Gastrocnemius medialis (tissue), 4 donors: ENCODE measurements at regions not wholly inside any gene's neighbourhood (a gene's known extent, or its start where the extent isn't known, plus 50 kb on each side); places are given as distances from the start of the nearest gene placed in this dataset.
A peak's percentile ranks its signal among the peaks of the same experiment; 100 is the strongest.

Experiments used
- ATAC-seq, 2 donors: fragments of 150-250 bp; one replicate each; pipeline ENCODE4 v1.9.1; 2016
- DNase-seq, 2 donors: peaks; one replicate each; pipeline ENCODE4 v3.0.0-alpha.2; 2019
- H3K27ac ChIP-seq, 4 donors: fragments of 200-600 bp; sonication (generic); 1 replicate in 1 of 4; 2 replicates in 3 of 4; pipeline ENCODE4 v1.5.1; 2016 to 2018; ENCODE audit warnings: mild to moderate bottlenecking in 2 of 4, moderate library complexity in 1 of 4
- H3K27me3 ChIP-seq, 3 donors: fragments of 200-600 bp; sonication (generic) in 2 of 3; 1 replicate in 1 of 3; 2 replicates in 2 of 3; pipeline versions ENCODE4 v1.5.1 to v1.6.0; 2016 to 2019; ENCODE audit warnings: mild to moderate bottlenecking in 1 of 3, moderate library complexity in 1 of 3
- H3K36me3 ChIP-seq, 2 donors: fragments of 200-600 bp; sonication (generic) in 1 of 2; one replicate each; pipeline ENCODE4 v1.5.1; 2017 to 2018
- H3K4me1 ChIP-seq, 2 donors: fragments of 200-600 bp; sonication (generic) in 1 of 2; one replicate each; pipeline ENCODE4 v1.5.1; 2016 to 2017; ENCODE audit warnings: mild to moderate bottlenecking in 2 of 2
- H3K4me3 ChIP-seq, 4 donors: fragments of 200-600 bp; sonication (generic) in 3 of 4; 1 replicate in 1 of 4; 2 replicates in 3 of 4; pipeline ENCODE4 v1.5.1; 2016 to 2019; ENCODE audit warnings: mild to moderate bottlenecking in 2 of 4
- H3K9me3 ChIP-seq, 3 donors: fragments of 200-600 bp; sonication (generic) in 2 of 3; 1 replicate in 1 of 3; 2 replicates in 2 of 3; pipeline ENCODE4 v1.5.1; 2016 to 2019
- POLR2A ChIP-seq, 2 donors: fragments of 450-650 bp; IDR thresholded peaks; one replicate each; pipeline ENCODE4 v1.6.1; 2017; ENCODE audit warnings: antibody characterized with exemption in 2 of 2, mild to moderate bottlenecking in 2 of 2, moderate library complexity in 2 of 2
- in situ Hi-C, 4 donors: fragments of 200-750 bp; cut with MboI; loops; one replicate each; pipeline versions ENCODE4 v1.15.0 to v1.8.0; 2017; ENCODE audit warnings: low sequenced_read_pairs in 4 of 4
- intact Hi-C: fragments of 100-400 bp; cut with DNase I; formaldehyde crosslinking; loops from one replicate; pipeline ENCODE4 v1.15.1; 2023; ENCODE audit warnings: low total_unique reads
- TF ChIP-seq, protein P1 (sequence below), 5 experiments: fragments of 450-650 bp in 3 of 5; fragments of 200-600 bp in 2 of 5; sonication (generic) in 2 of 5; IDR thresholded peaks in 4 of 5; conservative IDR thresholded peaks in 1 of 5; 1 replicate in 4 of 5; 2 replicates in 1 of 5; pipeline ENCODE4 v1.5.1; 2016 to 2019; ENCODE audit warnings: antibody characterized with exemption in 5 of 5, mild to moderate bottlenecking in 3 of 5, moderate library complexity in 3 of 5

- H3K4me1 ChIP-seq, result peaks cover 3 to 6% of the 10 kb centered on the region in 2 donors
- H3K9me3 ChIP-seq, result no peaks in the 10 kb centered on the region
- DNase-seq, result no peak
- no peaks in the 10 kb centered on the region for H3K36me3 ChIP-seq
- intact Hi-C loops, result no loop called here
- TF ChIP-seq POLR2A (IDR thresholded peaks at IDR 0.05), result no peak
- TF ChIP-seq, protein P1, sequence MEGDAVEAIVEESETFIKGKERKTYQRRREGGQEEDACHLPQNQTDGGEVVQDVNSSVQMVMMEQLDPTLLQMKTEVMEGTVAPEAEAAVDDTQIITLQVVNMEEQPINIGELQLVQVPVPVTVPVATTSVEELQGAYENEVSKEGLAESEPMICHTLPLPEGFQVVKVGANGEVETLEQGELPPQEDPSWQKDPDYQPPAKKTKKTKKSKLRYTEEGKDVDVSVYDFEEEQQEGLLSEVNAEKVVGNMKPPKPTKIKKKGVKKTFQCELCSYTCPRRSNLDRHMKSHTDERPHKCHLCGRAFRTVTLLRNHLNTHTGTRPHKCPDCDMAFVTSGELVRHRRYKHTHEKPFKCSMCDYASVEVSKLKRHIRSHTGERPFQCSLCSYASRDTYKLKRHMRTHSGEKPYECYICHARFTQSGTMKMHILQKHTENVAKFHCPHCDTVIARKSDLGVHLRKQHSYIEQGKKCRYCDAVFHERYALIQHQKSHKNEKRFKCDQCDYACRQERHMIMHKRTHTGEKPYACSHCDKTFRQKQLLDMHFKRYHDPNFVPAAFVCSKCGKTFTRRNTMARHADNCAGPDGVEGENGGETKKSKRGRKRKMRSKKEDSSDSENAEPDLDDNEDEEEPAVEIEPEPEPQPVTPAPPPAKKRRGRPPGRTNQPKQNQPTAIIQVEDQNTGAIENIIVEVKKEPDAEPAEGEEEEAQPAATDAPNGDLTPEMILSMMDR (IDR thresholded peaks at IDR 0.05 in 4 of 5, conservative IDR thresholded peaks at IDR 0.05 in 1 of 5), result no peak
- no peak overlapping the region for H3K4me3 ChIP-seq
- no peak for ATAC-seq
- in situ Hi-C loops, result no loop called here
- H3K27me3 ChIP-seq, result peaks cover 4 to 12% (median 8%) of the 10 kb centered on the region in 3 donors
- no peak overlapping the region for H3K27ac ChIP-seq
Observed at GRCh38 chr4:82047731-82048130, 326.1 kb downstream of the HNRNPD start.

DNA sequence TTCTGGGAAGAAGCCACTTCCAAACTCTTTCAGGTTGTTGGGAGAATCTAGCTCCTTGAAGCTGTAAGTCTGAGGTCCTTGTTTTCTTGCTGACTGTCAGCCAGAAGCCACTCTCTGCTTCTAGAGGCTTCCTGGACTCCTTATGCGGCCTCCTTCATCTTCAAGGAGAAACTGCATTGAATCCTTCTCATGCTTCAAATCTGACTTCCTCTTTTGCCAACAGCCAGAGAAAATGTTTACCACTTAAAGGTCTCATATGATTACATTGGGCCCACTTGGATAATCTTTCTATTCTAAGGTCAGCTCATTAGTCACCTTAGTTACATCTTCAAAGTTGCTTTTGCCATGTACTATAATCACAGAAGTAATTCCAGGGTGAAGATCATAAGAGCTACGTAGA, 327.0 kb downstream of the HNRNPD start:
- in situ Hi-C loops, result no loop called here
- peaks cover 4 to 12% (median 8%) of the 10 kb centered on the region in 3 donors for H3K27me3 ChIP-seq
- no peak for DNase-seq

DNA sequence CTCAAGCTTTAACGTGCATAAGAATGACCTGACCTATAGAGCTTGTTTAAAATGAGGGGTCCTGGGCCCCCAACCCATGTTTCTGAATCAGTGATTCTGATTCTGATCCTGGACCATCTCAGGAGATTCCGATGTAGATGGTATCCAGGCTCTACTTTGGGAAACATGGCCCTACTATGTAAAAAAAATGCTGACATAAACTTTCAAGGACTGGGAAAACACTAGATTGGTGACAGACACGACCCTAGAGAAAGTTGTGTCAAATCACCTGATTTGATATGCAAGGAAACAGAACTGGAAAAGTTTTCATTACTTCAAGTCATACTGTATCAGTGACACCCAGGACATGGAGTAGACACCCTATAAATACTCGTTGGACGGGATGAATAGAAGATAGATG, 328.5 kb downstream of the HNRNPD start:
- no peaks in the 10 kb centered on the region for H3K9me3 ChIP-seq
- H3K36me3 ChIP-seq, result no peaks in the 10 kb centered on the region
- in situ Hi-C loops, result no loop called here
- ATAC-seq (no peak), DNase-seq (no peak)
- H3K27me3 ChIP-seq, result peaks cover 4 to 12% (median 8%) of the 10 kb centered on the region in 3 donors
- peak overlapping the region in 1 of 4 donors; percentile 65 for H3K4me3 ChIP-seq
- intact Hi-C loops, result no loop called here
- peaks cover 3 to 6% of the 10 kb centered on the region in 2 donors for H3K4me1 ChIP-seq
- no peak overlapping the region for H3K27ac ChIP-seq
- TF ChIP-seq, protein P1 (IDR thresholded peaks at IDR 0.05 in 4 of 5, conservative IDR thresholded peaks at IDR 0.05 in 1 of 5), result no peak
- TF ChIP-seq POLR2A (IDR thresholded peaks at IDR 0.05), result no peak

More for the DNA sequence above, 327.0 kb downstream of the HNRNPD start:
- peaks cover 3 to 6% of the 10 kb centered on the region in 2 donors for H3K4me1 ChIP-seq
- no peaks in the 10 kb centered on the region for H3K9me3 ChIP-seq
- intact Hi-C loops, result no loop called here
- no peak overlapping the region for H3K27ac ChIP-seq
- H3K36me3 ChIP-seq, result no peaks in the 10 kb centered on the region
- H3K4me3 ChIP-seq, result no peak overlapping the region
- ATAC-seq, result no peak
- TF ChIP-seq, protein P1 (IDR thresholded peaks at IDR 0.05 in 4 of 5, conservative IDR thresholded peaks at IDR 0.05 in 1 of 5), result no peak
- TF ChIP-seq POLR2A (IDR thresholded peaks at IDR 0.05), result no peak

DNA sequence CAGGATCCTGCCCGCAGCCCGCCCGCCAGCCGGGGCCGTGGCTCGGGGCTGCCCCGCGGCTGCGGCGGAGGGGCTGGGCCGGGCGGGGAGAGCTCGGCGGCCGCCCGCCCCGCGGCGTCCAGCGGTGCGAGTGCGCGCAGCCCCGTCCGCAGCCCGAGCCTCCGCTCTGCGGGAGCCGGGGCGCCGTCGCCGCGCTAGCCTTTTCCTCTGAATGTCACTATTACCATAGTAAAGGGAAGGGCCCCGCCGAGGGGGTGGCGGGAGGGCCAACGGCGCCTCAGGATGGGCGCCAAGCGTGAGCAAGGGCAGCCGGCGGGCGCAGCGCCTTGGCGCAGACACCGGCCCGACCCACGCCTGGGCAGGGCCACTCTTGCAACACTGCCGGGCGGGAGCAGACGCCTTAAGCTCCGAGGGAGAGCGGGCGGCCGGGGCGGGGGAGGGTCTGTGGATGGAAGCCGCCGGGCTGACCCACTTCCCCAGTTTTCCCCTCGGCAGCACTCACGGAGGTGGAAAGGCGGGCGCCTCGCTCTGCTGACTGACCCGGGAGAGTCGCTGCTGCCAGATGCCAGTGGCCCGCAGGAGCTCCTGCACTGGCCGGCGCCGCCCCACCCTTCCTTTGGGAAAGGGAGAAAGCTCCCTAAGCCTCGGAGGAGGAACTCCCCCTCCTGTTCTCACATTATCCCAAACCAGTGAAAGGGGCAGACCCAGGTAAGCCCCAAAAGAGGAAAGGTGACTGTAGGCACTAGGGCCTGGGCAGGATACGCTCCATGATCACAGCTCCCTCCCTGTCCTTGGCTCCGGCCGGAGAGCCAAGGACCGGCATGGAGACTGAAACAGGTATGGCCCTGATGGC, 329.4 kb downstream of the HNRNPD start:
- in situ Hi-C loops (no loop called here), intact Hi-C loops (no loop called here)
- Histone ChIP-seq H3K9me3 (no peaks in the 10 kb centered on the region), H3K4me1 (peaks cover 3 to 6% of the 10 kb centered on the region in 2 donors), H3K36me3 (no peaks in the 10 kb centered on the region), H3K4me3 (peak overlapping the region; percentile 56 to 65 (median 59)), H3K27me3 (peaks cover 4 to 12% (median 8%) of the 10 kb centered on the region in 3 donors), H3K27ac (no peak overlapping the region)
- ATAC-seq (peak; percentile 58 to 73), DNase-seq (peak; percentile 2 to 18)
- no peak for TF ChIP-seq POLR2A (IDR thresholded peaks at IDR 0.05)
- TF ChIP-seq, protein P1 (IDR thresholded peaks at IDR 0.05 in 4 of 5, conservative IDR thresholded peaks at IDR 0.05 in 1 of 5), result no peak
